Stomach (tissue), 4 donors: ENCODE measurements at regions not wholly inside any gene's neighbourhood (a gene's known extent, or its start where the extent isn't known, plus 50 kb on each side); places are given as distances from the start of the nearest gene placed in this dataset.

ENCODE experiments used
- POLR2A ChIP-seq, 4 donors: fragments of 450-650 bp; IDR thresholded peaks; one replicate each; pipeline ENCODE4 v1.6.1; 2016; ENCODE audit warnings: antibody characterized with exemption in 4 of 4, control low read depth in 2 of 4, mild to moderate bottlenecking in 1 of 4, moderate library complexity in 1 of 4
- POLR2AphosphoS5 ChIP-seq, 3 donors: sonication (generic); formaldehyde crosslinking; IDR thresholded peaks; one replicate each; pipeline ENCODE4 v1.6.1; 2016; ENCODE audit warnings: antibody characterized with exemption in 3 of 3
- TF ChIP-seq, protein P1 (sequence below), 7 experiments: fragments of 450-650 bp in 4 of 7; fragments of 200-600 bp in 3 of 7; sonication (generic) in 3 of 7; IDR thresholded peaks; one replicate each; pipeline ENCODE4 v1.5.1; 2016 to 2019; ENCODE audit warnings: antibody characterized with exemption in 7 of 7, control low read depth in 2 of 7, mild to moderate bottlenecking in 1 of 7

DNA sequence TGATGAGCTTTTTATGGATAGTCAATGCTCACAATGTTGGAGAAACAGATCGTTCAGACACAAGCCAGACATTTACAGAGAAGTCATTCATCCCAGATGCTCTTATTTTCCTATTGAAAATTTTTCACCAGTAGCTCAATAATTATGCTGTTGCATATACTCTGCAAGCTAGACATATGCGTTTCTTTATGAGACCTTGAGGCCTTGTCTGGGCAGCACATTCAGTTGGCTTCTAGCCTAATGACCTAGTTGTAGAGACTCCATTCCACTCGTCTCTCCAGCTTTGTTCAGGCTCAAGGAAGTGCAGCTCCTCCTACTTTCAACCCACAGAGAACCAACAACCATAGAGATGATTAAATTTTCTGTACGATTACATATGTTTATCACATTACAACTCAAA, 237.7 kb downstream of the MZT1 start:
- TF ChIP-seq POLR2AphosphoS5 (IDR thresholded peaks at IDR 0.05) (no peak), POLR2A (IDR thresholded peaks at IDR 0.05) (no peak)
- TF ChIP-seq, protein P1, sequence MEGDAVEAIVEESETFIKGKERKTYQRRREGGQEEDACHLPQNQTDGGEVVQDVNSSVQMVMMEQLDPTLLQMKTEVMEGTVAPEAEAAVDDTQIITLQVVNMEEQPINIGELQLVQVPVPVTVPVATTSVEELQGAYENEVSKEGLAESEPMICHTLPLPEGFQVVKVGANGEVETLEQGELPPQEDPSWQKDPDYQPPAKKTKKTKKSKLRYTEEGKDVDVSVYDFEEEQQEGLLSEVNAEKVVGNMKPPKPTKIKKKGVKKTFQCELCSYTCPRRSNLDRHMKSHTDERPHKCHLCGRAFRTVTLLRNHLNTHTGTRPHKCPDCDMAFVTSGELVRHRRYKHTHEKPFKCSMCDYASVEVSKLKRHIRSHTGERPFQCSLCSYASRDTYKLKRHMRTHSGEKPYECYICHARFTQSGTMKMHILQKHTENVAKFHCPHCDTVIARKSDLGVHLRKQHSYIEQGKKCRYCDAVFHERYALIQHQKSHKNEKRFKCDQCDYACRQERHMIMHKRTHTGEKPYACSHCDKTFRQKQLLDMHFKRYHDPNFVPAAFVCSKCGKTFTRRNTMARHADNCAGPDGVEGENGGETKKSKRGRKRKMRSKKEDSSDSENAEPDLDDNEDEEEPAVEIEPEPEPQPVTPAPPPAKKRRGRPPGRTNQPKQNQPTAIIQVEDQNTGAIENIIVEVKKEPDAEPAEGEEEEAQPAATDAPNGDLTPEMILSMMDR (IDR thresholded peaks at IDR 0.05), result no peak
